ENCODE measurements at regions not wholly inside any gene's neighbourhood (a gene's known extent, or its start where the extent isn't known, plus 50 kb on each side); places are given as distances from the start of the nearest gene placed in this dataset.

DNA sequence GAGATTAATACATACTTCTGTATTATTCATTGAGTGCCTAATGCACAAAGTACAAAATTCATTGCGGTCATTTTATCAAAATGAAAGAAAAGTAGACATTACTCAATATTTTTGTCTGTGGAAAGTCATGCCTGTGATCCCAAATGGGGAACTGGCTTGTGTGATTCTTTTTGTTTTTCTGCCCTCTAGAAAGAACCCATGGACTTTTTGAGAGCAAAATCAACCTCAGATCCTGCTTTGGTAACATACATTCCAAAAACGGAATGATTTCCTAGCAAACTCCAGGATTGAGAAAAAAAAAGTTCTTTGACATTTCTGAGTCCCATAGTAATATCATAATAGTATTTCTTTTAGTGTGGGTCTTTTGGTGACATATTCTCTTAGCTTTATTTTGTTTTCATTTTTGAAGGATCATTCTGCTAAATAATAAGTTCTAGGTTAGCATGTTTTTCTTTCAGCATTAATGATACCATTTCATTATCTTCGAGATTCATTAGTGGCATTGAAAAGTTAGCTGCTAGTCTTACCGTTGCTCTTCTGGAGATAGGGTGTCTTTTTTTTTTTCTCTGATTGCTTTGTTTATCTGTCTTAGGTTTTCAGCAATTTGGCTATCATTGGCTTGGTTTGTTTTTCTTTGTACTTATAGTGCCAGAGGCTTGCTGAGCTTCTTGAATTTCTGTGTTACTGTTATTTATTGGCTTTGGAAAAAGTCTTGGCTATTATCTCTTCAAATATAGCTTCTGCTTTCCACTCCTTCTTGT lies 102.4 kb upstream of the CSNK1A1L start:
- H3K36me3 Mint-ChIP-seq (ENCODE audit: low read depth), result no peaks in the 10 kb centered on the region
- TF ChIP-seq, protein P1, sequence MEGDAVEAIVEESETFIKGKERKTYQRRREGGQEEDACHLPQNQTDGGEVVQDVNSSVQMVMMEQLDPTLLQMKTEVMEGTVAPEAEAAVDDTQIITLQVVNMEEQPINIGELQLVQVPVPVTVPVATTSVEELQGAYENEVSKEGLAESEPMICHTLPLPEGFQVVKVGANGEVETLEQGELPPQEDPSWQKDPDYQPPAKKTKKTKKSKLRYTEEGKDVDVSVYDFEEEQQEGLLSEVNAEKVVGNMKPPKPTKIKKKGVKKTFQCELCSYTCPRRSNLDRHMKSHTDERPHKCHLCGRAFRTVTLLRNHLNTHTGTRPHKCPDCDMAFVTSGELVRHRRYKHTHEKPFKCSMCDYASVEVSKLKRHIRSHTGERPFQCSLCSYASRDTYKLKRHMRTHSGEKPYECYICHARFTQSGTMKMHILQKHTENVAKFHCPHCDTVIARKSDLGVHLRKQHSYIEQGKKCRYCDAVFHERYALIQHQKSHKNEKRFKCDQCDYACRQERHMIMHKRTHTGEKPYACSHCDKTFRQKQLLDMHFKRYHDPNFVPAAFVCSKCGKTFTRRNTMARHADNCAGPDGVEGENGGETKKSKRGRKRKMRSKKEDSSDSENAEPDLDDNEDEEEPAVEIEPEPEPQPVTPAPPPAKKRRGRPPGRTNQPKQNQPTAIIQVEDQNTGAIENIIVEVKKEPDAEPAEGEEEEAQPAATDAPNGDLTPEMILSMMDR (IDR thresholded peaks at IDR 0.05; ENCODE audit: unreplicated experiment in 3 of 3), result no peak
- no peaks in the 10 kb centered on the region for H3K27me3 Mint-ChIP-seq (ENCODE audit: low read depth)
- H3K4me1 Mint-ChIP-seq, result peaks cover 26% of the 10 kb centered on the region
- H3K9me3 Mint-ChIP-seq, result no peaks in the 10 kb centered on the region
- no peak overlapping the region for H3K4me3 Mint-ChIP-seq
- peak overlapping the region in 2 of 3 experiments; percentile 54 to 69 for H3K27ac Mint-ChIP-seq

DNA sequence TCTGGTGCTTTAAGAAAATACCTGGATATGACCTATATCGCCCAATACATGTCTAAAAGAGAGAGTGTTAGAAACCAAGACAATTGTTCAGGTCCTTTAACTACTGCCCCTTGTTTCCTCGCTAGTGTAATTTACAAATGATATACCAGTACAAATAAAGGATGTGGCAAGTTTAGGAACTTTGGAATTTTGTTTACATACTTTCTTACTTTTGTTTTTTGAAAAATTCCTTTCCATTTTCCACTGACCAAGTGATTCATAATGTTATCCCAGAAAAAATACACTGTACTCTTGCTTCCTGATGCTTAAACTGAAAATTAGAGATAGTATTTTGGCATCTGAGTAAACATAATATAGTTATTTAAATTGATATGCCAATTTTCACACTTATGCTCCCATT lies 96.8 kb upstream of the CSNK1A1L start:
- Mint-ChIP-seq H3K27me3 (ENCODE audit: low read depth) (no peaks in the 10 kb centered on the region), H3K27ac (no peak overlapping the region), H3K36me3 (ENCODE audit: low read depth) (no peaks in the 10 kb centered on the region), H3K9me3 (peaks cover 10% of the 10 kb centered on the region), H3K4me1 (no peaks in the 10 kb centered on the region), H3K4me3 (no peak overlapping the region)
- TF ChIP-seq, protein P1 (IDR thresholded peaks at IDR 0.05; ENCODE audit: unreplicated experiment in 3 of 3), result no peak

DNA sequence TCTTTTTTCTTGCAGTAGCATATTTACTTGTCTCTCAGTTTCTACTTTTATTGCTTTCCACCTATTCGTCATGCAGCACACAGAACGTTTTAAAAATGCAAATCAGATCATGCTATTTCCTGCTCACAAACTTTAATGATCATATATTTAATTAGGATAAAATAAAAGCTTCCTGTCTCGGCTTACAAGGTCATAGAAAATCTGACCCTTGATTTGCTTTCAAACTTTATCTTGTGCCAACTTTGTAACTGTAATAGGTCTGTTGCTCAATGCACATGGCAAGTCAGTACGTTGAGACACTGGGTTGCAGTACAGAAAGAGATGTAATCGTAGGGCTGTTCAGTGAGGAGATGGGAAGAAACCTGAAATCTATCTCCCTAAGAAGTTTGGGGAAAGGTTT lies 95.6 kb upstream of the CSNK1A1L start:
- no peaks in the 10 kb centered on the region for H3K27me3 Mint-ChIP-seq (ENCODE audit: low read depth)
- H3K4me3 Mint-ChIP-seq, result no peak overlapping the region
- no peaks in the 10 kb centered on the region for H3K4me1 Mint-ChIP-seq
- TF ChIP-seq, protein P1 (IDR thresholded peaks at IDR 0.05; ENCODE audit: unreplicated experiment in 3 of 3), result no peak
- H3K36me3 Mint-ChIP-seq (ENCODE audit: low read depth), result no peaks in the 10 kb centered on the region
- peaks cover 10% of the 10 kb centered on the region for H3K9me3 Mint-ChIP-seq
- H3K27ac Mint-ChIP-seq, result no peak overlapping the region

- peaks cover 7% of the 10 kb centered on the region for H3K4me1 Mint-ChIP-seq
- H3K27ac Mint-ChIP-seq, result no peak overlapping the region
- H3K36me3 Mint-ChIP-seq (ENCODE audit: low read depth), result no peaks in the 10 kb centered on the region
- no peak overlapping the region for H3K4me3 Mint-ChIP-seq
- H3K27me3 Mint-ChIP-seq (ENCODE audit: low read depth), result no peaks in the 10 kb centered on the region
- H3K9me3 Mint-ChIP-seq, result peaks cover 10% of the 10 kb centered on the region
- TF ChIP-seq, protein P1 (IDR thresholded peaks at IDR 0.05; ENCODE audit: unreplicated experiment in 3 of 3), result no peak
These were observed 93.2 kb upstream of the CSNK1A1L start for GRCh38 chr13:37198629-37199028.

DNA sequence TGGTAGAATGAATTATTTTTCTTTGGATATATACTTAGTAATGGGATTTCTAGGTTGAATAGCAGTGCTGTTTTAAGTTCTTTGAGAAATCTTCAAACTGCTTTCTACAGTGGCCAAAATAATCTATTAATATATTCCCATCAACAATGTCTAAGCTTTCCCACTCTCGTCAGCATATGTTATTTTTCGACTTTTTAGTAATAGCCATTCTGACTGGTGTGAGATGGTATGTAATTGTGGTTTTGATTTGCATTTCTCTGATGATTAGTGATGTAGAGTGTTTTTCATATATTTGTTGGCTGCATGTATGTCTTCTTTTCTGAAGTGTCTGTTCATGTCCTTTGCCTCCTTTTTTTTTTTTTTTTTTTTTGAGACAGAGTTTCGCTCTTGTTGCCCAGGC lies 90.2 kb upstream of the CSNK1A1L start:
- H3K4me3 Mint-ChIP-seq, result no peak overlapping the region
- H3K27ac Mint-ChIP-seq, result peak overlapping the region in 1 of 3 experiments; percentile 90
- H3K9me3 Mint-ChIP-seq, result peaks cover 6% of the 10 kb centered on the region
- H3K4me1 Mint-ChIP-seq, result peaks cover 17% of the 10 kb centered on the region
- TF ChIP-seq, protein P1 (IDR thresholded peaks at IDR 0.05; ENCODE audit: unreplicated experiment in 3 of 3), result no peak
- no peaks in the 10 kb centered on the region for H3K27me3 Mint-ChIP-seq (ENCODE audit: low read depth)
- no peaks in the 10 kb centered on the region for H3K36me3 Mint-ChIP-seq (ENCODE audit: low read depth)

DNA sequence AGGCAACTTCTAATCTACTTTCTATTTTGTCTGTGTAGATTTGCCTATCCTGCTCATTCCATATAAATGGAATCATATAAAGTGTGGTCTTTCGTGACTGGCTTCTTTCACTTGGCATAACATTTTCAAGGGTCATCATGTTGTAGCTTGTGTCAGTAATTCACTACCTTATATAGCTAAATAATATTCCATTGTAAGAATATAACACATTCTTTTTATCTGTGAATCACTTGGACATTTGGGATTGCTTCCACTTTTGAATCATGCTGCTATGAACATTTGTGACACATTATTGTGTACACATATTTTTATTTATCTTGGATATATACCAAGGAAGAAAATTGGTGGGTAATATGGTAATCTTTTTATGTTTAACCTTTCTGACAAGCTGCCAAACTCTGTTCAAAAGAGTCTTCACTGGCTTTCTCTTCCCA lies 89.0 kb upstream of the CSNK1A1L start:
- Mint-ChIP-seq H3K36me3 (ENCODE audit: low read depth) (no peaks in the 10 kb centered on the region), H3K4me1 (peaks cover 17% of the 10 kb centered on the region), H3K27me3 (ENCODE audit: low read depth) (no peaks in the 10 kb centered on the region), H3K4me3 (no peak overlapping the region), H3K9me3 (no peaks in the 10 kb centered on the region), H3K27ac (peak overlapping the region; percentile 11 to 90 (median 71))
- TF ChIP-seq, protein P1 (IDR thresholded peaks at IDR 0.05; ENCODE audit: unreplicated experiment in 3 of 3), result no peak
